Activated gamma-delta T cell treated with anti-CD3 and anti-CD28 coated beads, Interleukin-2, amount 50 U/mL, for 16 hours (primary cell): ENCODE measurements at regions not wholly inside any gene's neighbourhood (a gene's known extent, or its start where the extent isn't known, plus 50 kb on each side); places are given as distances from the start of the nearest gene placed in this dataset.

Experiments
- DNase-seq: peaks from one replicate; pipeline ENCODE4 v3.0.0-alpha.2; 2020; ENCODE audit warnings: low read depth

DNA sequence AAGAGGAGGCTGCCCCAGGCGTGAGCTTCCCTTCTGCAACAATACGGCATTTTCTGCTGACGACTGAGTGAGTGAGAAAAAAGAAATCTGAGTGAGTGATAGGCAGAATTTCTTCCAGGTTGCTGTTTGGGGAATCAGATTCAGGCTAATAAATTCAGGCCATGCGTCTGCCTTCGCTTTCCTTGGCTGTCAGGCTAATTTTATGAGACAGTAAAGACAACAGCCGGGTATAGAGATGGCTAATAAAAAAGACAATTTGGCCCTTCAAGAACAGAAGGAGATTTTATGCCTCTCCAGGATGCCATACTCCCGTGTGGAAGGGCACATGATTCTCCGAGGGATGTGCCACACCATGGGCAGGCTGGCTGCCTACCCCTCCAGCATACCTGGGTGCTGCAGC lies 145.9 kb upstream of the UBL3 start:
- DNase-seq, result no peak

DNA sequence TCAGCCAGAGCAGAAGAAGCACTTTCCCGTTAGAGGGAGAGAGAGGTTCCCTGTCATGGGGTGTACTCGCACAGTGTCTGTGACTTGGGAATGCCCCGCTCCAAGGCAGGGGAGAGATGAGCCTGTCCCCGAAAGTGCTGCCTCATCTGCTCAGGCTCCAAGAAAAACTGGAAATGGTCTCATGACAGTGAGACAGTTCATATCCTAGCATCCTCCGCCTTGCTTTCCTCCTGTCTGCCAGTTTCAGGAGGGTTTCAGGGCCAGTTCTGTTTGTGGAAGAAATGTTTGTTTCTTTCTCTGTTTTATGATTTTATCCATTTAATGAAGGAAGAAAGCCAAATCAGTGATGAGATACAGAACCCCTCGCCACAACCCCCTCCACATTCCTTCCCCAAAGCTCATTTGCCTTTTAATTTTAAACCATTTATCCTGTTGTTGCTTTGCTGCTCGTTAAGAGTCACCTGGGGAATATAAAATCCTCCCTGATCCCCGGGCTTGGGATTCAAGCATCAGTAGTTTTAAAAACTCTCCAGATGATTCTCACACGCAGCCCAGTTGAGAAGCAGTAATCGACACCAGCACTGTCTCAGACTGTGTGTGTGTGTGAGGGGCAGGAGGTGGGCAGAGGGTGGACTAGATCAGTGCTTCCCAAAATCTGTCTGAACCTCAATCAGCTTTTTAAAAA lies 144.6 kb upstream of the UBL3 start:
- DNase-seq, result no peak

DNA sequence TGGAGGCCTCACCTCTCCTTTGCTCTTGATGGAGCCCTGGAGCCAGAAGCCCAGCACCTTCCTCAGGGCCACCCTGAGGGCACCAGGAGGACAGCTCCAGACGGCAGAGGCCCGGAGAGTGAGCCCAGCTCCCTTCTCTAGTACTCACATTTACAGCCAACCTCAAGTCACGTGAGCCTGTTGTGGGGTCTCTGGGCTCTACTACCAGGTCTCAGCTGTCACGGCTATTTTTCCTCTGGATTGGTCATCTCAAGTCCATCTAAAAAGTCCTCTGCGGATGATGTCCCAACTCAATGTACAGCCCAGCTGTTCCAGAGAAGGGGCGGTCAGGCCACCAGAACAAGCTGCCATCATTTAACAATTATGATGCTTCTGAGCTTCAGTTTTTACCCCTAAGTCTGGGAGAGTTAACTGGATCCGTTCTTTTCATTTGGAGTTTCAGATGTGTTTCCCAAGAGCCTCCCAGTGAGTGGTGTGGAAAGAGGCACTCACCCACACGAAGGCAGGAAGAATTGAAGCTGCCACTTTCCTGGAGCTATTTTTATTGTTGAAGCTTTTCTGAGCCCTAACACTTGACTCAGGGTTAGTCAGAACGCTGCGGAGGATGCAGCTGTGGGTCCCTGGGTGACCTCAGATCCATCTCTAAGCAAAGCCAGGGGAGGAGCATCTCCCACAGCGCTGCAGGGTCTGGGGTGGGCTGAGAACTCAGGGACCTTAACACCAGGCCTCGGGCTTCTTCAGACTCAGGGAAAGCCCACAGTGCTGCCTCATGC lies 143.5 kb upstream of the UBL3 start:
- no peak for DNase-seq

DNA sequence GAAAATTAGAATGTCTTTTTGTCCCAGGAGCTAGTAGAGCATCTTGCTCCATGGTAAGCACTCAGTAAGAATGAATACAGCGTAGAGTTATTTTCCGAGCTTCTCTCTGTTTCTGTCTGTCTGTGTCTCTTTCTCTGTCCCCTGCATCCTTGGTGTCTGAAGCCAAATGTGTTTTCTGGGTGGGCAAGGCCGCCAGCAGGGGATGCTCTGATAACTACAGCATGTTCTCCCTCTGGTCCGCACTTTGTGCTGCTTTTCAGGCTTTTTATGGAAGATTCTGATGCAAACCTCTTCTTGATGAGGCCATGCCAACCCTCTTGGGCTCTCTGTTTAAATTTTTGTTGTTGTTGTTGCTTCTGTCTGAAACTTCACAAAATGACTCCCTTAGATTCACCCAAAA lies 142.8 kb upstream of the UBL3 start:
- DNase-seq, result no peak

DNA sequence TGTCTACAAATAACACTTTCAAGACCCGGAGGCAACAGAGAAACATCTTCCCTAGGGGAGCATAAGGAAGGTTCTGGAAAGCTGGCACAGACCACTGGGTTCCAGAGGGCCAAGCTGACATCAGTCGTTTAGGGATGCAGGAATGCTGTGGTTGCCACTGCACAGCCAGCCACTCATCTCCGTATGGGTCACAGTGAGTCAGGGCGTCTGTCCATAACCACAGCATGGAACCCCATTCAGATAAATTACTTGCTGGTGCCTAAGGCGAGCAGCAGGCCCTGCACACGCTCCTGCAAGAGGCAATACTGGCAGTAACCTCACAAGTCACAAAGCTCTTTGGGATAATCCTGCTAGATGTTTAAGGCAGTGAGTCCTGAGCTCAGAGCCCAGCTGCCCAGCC lies 140.9 kb upstream of the UBL3 start:
- DNase-seq, result no peak

- DNase-seq, result no peak
Measured at GRCh38 chr13:29987340-29987739, 136.9 kb upstream of the UBL3 start.

DNA sequence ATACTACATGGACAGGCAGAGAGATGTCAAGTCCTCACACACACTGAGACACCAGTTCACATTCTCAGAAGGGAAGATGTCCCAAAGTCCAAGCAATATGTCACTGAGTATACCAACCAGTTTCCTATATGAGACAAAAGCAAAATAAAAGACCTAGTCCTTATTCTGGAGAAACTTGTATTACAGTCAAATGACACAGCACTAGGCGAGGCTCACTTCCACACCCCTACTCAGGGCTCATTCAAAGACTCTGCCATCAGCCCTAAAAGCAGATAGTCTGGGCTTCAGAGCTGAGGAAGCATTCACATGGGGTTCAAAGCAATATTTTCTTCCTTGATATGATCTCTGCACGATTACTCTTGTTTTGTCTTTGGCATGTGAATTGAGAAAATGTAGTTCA lies 129.9 kb upstream of the UBL3 start:
- DNase-seq, result no peak

GRCh38 chr13:29978211-29978610 lies 127.8 kb upstream of the UBL3 start:
- DNase-seq, result no peak

DNA sequence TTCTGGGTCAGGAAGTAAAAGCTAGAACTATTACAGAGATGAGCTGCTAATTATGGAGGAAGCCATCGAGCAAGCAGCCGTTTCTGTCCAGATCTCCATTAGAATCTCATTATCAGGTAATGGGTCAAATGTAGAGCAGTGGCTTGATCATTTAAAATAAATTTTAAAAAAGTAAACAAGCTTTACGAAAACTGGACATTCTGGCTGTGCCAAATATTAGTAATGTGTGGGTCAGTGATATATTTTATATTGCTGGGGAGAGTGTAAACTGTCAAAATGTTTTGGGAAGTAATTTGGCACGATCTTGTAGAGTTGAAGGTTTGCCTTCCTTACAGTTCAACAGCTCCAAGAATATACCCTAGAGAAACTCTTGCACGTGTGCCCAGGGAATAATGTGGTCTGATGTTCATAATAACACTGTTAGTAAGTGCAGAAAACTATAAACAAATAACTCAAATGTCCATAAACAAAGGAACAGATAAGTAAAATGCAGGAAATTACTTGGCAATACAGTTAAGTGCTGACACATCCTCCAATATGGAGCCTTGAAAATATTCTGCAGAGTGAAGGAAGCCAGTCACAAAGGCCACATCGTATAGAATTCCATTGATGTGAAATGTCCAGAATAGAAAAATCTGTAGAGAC lies 127.2 kb upstream of the UBL3 start:
- DNase-seq, result no peak

- DNase-seq, result no peak
Measured at GRCh38 chr13:29976535-29976934, 126.1 kb upstream of the UBL3 start.

GRCh38 chr13:29975283-29975682 lies 124.9 kb upstream of the UBL3 start:
- no peak for DNase-seq

GRCh38 chr13:29969286-29969685 lies 118.9 kb upstream of the UBL3 start:
- DNase-seq, result no peak

- no peak for DNase-seq
Measured at GRCh38 chr13:29964181-29964845, 113.9 kb upstream of the UBL3 start.

DNA sequence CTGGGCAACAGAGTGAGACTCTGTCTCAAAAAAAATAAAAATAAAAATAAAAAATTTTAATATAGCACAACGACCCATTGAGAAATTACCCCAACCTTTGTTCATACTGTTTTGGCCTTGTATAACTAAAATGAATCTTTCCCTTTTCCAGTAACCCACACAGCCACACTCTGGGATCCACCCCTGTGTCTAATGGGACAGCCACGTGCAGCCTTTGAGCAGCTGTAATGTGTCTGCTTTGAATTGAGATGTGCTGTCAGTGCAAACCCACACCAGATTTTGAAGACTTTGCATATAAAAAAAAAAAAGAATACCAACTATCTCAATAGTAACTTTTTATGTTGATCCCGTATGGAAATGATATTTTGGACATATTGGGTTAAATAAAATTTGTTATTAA lies 112.7 kb upstream of the UBL3 start:
- DNase-seq, result no peak

GRCh38 chr13:29961036-29961670 lies 110.7 kb upstream of the UBL3 start:
- DNase-seq, result no peak

DNA sequence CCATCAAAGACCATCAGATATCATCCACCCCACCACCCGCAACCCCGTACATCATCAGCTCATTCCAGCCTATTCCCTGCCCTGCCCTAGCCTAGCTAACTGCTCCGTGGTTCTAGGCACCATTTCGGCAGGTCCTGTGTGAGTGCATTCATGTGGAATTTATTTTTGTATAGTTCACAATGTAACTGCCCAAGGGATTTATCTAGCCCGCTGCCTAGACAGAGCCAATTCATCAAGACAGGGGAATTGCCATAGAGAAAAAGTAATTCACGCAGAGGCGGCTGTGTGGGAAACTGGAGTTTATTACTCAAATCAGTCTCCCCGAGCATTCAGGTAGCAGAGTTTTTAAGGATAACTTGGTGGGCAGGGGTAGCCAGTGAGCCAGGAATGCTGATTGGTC lies 109.2 kb upstream of the UBL3 start:
- DNase-seq, result no peak

GRCh38 chr13:29959086-29959485 lies 108.7 kb upstream of the UBL3 start:
- no peak for DNase-seq

- DNase-seq, result no peak
Measured at GRCh38 chr13:29958476-29958875, 108.1 kb upstream of the UBL3 start.

DNA sequence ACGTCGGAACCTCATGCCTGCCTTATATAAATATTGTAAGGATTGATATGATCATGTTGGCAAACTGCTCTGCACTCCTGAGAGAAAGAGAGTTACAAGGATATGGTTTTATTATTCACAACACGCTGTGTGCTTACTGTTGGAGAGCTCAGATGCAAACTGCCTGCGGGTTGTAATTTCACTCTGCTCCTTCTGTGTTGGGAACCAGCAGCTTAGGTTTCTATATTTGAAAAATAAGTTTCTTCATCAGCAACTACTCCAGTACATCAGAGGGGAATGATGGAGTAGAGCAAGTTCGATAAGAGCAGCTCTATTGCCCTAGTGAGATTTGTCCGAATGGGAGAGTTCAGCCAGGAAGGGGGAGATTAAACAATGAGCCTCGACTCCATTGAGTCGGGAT lies 106.9 kb upstream of the UBL3 start:
- DNase-seq, result no peak

DNA sequence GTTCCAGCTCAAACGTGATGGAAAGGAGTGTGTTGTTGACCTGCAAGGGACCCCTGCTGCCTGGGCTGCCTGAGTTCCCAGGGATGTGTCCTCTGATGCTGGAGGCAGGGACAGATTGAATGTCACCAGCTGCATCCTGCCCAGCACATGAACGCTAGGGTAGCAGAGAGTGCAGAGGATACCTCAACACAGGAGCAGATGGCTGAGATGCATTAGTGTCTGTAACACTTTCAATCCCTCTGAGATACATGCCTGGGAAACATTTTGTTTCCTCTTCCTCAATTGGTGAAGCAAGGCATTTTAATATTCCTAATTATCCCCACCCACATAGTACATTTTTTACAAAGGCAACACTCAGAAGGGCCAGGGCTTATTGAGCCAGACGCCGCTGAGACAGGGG lies 106.4 kb upstream of the UBL3 start:
- no peak for DNase-seq

DNA sequence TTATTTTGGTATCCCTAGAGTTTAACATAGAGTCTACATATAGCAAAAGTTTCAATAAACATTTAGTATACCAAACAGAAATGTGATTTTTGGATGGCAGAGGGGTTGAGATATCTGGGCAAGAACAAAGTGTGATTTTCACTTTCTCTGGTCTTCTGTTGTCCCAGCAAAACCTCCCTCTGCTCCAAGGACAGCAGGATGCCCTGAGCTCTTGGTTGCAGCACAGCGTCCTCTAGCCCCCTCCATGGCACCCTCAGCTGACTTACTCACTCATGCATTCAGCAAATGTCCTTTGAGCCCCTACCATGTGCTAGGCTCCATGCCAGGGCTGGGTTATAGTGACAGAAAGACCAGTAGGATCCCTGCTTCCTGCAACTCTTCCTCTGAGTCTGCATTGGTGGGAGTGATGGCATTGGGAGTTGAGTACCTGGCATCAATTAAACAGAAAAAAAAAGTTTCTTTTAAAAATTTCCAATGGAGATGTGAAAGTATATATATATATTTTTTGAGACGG lies 104.8 kb upstream of the UBL3 start:
- no peak for DNase-seq
